HG03064 (cell line): ENCODE measurements at regions not wholly inside any gene's neighbourhood (a gene's known extent, or its start where the extent isn't known, plus 50 kb on each side); places are given as distances from the start of the nearest gene placed in this dataset.
"Not testable (repeated sequence)": the region's sequence is repeated elsewhere in the genome, so short reads cannot be mapped to it uniquely, and the experiment has no call there.

Experiments used
- ATAC-seq: cut with Tn5 transposase; IDR thresholded peaks from one replicate; pipeline ENCODE4 v1.9.1; 2021; ENCODE audit warnings: low read depth; ENCODE audit not compliant: unreplicated experiment

- no peak for ATAC-seq
Observed at GRCh38 chr3:29168696-29169095, 112.2 kb upstream of the RBMS3 start.

GRCh38 chr3:29169451-29169850 lies 111.4 kb upstream of the RBMS3 start:
- ATAC-seq = no peak

- no peak for ATAC-seq
Observed at GRCh38 chr3:29171043-29171990, 109.6 kb upstream of the RBMS3 start.

GRCh38 chr3:29176501-29176900 lies 104.4 kb upstream of the RBMS3 start:
- no peak for ATAC-seq

GRCh38 chr3:29178809-29179793 lies 101.8 kb upstream of the RBMS3 start:
- ATAC-seq = no peak

- ATAC-seq = no peak
Observed at GRCh38 chr3:29181149-29181780, 99.6 kb upstream of the RBMS3 start.

GRCh38 chr3:29181872-29182271 lies 99.0 kb upstream of the RBMS3 start:
- ATAC-seq = no peak

- not testable (repeated sequence) for ATAC-seq
Observed at GRCh38 chr3:29182828-29183227, 98.0 kb upstream of the RBMS3 start.

GRCh38 chr3:29183346-29184087 lies 97.4 kb upstream of the RBMS3 start:
- ATAC-seq = no peak

- no peak for ATAC-seq
Observed at GRCh38 chr3:29185706-29186105, 95.2 kb upstream of the RBMS3 start.

GRCh38 chr3:29186131-29186599 lies 94.7 kb upstream of the RBMS3 start:
- ATAC-seq = no peak

- ATAC-seq = no peak
Observed at GRCh38 chr3:29186982-29187725, 93.7 kb upstream of the RBMS3 start.

- no peak for ATAC-seq
Observed at GRCh38 chr3:29189328-29189727, 91.5 kb upstream of the RBMS3 start.

- ATAC-seq = no peak
Observed at GRCh38 chr3:29194139-29194538, 86.7 kb upstream of the RBMS3 start.

- ATAC-seq = no peak
Observed at GRCh38 chr3:29195056-29195455, 85.8 kb upstream of the RBMS3 start.

GRCh38 chr3:29201604-29202003 lies 79.3 kb upstream of the RBMS3 start:
- ATAC-seq = no peak

GRCh38 chr3:29202378-29202777 lies 78.5 kb upstream of the RBMS3 start:
- no peak for ATAC-seq

- no peak for ATAC-seq
Observed at GRCh38 chr3:29203851-29204250, 77.0 kb upstream of the RBMS3 start.

- no peak for ATAC-seq
Observed at GRCh38 chr3:29207427-29207826, 73.4 kb upstream of the RBMS3 start.
